DMS 273 (cell line): ENCODE measurements at regions not wholly inside any gene's neighbourhood (a gene's known extent, or its start where the extent isn't known, plus 50 kb on each side); places are given as distances from the start of the nearest gene placed in this dataset.

Source experiments
- DNase-seq: peaks from one replicate; lab custom pipeline; 2025; ENCODE audit not compliant: unreplicated experiment; lab: John Stamatoyannopoulos, UW

DNA sequence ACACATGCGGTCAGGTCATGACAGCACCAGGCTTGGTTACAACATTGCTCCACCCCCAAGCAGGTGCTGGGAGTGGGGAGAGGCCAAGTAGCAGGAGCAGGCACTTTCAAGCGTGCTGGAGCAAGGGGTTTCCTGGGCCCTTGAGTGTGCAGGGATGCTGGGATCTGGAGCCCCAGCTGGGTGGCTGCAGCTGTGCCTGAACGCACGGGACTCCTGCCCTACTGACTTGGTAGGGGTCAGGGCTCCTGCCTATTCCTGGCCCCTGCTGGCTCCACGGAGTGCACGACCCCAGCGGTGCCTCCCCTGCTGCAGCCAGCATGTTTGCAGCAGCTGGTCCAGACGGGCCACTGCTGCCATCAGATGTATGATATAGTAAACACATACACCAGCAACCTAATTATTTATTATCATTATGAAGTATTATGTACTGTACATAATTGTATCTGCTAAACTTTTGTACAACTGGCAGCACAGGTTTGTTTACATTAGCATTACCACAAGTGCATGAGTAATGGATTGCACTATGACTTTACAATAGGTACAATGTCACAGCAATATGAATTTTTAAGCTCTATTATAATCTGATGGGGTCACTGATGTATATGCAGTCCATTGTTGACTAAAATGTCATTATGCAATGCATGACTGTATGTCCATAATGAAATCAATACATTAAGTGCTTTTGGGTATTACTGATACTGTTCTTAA, 620.6 kb downstream of the RAPGEF2 start:
- DNase-seq, result no peak

DNA sequence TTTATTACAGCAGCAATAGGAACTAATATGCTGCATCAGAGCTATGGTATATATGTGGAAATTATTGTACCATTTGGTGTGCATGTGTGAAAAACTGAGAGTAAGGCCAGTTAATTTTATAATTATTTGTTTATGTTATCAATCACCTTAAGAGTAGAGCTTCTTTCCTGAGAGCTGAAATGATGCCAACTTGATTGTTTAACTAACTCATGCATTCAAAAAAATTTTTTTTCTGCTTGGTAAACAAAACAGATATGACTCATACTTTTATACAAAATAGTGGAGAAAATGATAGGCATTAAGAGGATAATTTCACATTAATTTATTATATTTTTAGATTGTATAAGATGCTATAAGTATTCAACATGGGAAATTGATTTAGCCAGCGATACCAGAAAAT, 622.7 kb downstream of the RAPGEF2 start:
- no peak for DNase-seq

DNA sequence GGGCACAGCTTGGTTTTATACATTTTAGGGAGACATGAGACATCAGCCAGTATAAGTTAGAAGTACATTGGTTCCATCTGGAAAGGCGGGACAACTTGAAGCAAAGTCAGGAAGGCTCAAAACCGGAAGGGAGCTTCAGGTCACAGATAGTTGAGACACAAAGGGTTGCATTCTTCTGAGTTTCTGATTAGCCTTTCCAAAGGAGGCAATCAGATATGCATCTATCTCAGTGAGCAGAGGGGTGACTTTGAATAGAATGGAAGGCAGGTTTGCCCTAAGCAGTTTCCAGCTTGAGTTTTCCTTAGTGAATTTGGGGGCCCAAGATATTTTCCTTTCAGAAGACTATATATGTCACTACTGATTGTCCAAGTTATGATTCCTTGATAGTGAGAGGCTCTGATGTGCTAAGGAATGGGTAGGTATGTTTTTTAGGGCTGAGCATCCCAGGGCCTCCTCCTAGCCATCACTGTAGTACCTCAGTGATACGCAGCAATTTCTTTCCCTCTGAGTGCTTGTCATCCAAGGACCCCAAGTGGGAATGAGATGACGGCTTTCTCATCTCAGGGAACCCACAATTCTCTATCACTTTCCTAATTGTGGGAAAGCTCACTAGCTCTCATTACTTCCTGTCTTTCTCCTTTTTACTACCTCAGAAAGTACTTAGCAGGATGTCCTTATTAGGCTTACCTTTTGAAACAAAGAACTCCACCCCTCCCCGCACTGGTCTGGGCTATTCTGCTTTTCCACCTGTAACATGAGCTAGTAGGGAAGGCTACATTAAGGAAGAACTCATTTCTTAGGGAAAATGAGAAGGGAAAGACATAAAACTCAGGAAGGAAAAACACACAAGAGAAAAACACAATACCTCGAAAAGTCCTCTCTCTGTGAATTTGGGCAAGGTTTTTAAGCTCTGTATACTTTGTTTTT, 632.7 kb downstream of the RAPGEF2 start:
- DNase-seq, result no peak

DNA sequence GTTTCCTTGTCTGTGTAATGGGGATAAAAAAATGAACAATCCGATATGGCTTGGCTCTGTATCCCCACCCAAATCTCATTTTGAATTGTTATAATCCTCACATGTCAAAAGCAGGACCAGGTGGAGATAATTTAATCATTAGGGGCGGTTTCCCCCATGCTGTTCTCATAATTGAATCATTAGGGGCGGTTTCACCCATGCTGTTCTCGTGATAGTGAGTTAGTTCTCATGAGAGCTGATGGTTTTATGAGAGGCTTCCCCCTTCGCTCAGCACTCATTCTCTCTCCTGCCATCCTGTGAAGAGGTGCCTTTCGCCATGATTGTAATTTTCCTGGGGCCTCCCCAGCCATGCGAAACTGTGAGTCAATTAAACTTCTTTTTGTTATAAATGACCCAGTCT, 633.5 kb downstream of the RAPGEF2 start:
- no peak for DNase-seq

DNA sequence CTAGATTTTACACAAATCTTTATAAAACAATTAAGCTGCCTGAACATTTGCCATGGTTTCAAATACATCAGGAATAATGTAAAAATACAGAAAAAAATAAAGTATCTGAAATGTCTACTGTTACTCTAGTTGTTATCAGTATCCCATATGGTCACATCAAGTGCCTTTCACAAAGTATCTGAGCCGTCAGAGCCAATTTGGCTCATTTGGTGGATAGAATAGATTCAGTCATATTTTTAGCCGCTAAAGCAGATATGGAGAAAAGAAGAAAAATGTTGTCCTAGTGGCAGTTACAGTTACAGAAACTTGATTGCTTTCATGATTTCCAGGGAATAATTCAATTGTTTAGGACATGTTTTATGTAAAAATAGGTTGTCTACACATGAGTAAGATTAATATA, 641.1 kb downstream of the RAPGEF2 start:
- DNase-seq, result no peak

DNA sequence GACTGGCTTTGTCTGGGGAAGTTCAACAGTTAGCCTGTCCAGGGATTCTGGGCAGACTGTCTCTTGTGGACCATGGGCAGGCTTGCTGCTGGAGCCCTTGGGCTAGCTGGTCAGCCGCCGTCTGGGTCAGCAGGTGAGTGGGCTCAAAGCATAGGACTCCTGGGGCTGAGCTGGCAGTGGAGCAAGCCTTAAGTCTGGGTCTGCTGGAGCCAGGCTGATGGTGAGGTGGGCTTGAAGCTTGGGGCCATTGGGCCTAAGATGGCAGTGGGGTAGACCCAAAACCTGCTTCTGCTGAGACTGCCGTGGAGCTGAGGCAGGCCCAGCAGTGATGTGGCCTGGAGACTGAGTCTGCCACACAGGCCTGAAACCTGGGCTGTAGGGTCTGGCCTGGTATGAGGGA, 645.1 kb downstream of the RAPGEF2 start:
- no peak for DNase-seq

DNA sequence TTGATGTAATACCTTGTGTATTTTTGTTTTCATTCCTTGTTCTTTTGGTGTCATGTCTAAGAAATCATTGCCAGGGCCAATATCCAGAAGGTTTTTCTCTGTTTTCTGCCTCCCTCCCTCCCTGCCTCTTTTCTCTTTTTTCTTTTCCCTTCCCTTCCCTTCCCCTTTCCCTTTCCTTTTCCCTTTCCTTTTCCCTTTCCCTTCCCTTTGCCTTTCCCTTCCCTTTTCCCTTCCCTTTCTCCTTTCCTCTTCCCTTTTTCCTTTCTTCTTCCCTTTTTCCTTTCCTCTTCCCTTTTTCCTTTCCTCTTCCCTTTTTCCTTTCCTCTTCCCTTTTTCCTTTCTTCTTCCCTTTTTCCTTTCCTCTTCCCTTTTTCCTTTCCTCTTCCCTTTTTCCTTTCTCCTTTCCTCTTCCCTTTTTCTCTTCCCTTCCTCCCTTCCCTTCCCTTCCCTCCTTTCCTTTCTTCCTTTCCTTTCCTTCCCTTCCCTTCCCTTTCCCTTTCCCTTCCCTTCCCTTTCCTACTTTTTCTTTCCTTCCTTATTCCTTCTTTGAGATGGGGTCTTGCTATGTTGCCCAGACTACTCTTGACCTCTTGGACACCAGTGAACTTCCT, 646.1 kb downstream of the RAPGEF2 start:
- no peak for DNase-seq

DNA sequence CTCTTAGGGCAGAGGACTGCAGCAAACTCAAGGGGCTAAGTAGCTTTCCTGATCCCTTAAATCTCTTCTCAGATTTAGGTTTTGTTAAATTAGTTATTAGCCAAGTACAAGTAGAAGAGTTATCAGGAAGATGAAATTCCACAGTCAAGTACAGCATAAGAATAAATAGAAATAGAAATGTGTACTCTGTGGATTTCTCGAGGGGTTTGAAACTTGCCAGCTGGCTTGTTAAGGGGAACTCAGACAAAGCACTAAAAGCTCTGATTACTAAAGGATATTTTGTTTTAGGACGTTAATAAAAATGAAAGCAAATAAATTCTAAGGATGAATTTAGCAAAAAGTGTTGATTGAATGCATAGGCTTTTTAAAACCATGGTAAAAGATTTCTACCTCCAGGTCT, 654.6 kb downstream of the RAPGEF2 start:
- DNase-seq, result no peak

DNA sequence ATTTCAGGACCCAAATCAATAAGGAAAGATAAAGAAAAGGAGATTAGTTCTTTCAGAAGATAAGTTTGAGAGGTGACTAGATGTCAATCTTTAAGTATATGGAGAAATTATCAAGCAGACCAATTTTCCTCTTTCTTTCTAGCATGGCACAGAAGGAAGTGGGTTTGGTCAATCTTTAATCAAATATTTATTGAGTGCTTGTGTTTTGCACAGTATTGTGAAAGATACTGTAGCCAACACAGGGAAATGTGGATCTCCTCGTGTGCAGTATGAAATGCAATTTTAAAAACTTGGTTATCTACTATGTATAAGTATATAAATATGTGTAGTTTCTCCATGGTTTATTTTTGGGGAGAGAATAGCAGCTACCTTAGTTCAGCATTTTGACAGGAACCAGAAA, 655.2 kb downstream of the RAPGEF2 start:
- no peak for DNase-seq

DNA sequence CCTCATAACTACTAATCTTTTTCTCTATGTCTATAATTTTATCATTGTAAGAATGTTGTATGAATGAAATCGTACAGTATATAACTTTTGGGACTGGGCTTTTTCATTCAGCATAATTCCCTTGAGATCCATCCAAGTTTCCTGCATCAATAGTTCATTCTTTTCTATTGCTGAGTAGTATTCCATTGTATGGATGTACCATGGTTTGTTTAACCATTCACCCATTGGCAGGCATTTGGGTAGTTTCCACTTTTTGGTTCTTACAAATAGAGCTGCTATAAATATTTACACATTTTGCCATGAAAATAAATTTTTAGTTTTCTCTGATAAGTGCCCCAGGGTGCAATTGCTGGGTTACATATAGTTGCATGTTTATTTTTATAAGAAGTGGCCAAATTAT, 659.8 kb downstream of the RAPGEF2 start:
- DNase-seq, result no peak

DNA sequence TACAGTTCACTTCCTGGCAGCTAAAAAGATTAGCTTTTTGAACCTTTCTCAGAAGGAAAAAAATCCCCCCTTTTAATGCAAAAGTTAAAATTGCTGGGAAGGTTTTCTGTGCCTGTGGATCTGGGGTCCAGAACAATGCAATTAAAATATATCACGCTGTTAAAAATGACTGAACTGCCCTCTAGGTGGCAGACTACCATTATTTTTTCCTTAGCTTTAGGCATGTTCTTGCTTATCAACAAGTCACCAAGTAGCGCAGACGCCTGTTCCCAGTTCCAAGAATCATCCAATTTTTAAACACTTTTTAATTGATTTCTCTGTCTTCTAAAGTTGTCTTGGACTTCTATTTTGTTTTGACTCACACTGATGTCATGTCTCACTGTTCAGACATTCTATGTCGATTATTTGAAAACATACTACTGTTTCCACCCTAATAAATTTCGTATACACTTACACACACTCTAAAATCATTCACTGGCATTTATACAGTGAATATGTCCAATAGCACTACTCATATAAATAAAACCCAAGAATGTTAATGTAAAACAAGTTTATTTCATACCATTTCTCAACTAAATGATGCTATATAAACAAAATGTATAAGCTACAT, 661.6 kb downstream of the RAPGEF2 start:
- peak; percentile 70 for DNase-seq

DNA sequence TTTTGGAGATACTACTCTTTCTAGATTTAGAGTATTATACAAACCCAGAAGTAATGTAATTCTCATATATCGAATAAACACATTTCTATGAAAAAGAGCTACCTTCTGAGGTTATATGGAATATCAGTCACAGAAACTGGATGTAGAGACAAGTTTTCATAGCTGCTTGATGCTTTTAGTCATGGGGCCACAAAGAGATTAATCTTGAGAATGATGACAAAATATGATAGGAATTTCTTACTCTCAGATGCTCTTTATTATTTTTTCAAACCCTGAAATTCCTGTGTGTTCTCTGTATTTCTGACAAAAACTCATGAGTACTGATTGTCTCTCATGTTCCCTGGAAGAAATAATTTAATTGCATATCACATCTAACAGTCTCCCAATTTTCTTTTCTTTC, 662.5 kb downstream of the RAPGEF2 start:
- DNase-seq, result no peak

DNA sequence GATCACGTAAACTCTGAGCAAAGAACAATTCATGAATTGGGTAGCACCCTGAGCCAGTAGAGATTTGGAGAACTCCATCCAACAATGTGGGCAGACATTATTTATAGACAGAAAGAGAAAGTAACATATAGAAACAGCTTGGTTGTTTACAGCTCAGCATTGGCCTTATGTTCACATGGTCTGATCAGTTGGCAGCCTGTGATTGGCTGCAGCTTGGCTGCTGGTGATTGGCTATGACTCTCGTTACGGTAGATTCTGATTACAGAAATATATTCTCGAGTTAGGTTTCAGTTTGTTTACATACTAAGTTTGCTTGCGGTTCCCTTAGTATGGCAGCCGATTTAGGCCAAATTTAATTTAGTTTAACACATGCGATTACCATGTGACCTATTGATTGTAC, 663.4 kb downstream of the RAPGEF2 start:
- DNase-seq, result no peak

DNA sequence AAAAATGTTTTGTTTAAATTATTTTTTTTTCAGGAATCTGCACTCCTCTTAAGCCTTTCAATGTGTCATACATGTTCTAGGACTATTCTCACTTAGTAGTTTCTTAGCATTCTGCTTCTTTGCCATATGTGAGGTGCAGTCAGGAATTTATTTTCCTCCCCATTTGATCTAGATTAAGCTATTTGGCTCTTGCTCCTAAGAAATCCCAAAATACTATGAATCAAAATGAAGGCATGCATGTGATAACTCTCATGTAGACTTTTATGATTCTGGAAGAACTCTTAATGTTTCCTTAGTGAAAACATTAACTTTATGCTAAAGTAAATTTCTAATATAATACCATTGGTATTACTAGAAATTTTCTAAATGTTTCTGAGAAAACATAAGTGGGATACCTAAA, 664.5 kb downstream of the RAPGEF2 start:
- no peak for DNase-seq

DNA sequence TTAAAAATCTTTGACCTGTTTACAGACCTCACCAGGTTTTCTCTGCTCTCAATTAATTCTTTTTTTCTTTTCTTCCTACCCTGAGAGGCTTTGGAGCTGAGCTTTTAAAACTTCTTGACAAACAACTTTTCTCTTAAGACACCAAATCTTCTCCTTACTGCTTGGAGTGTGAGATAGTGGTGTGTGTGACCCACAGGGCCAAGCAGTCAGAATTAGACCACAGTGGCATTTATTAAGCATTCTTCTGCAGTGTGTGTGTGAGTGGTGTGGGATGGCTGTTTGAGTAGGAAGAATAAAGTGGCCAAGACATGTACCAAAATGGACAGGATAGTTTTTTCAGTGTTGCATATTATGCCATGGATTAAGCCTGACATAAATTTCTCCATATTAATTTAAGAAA, 665.1 kb downstream of the RAPGEF2 start:
- DNase-seq, result no peak

DNA sequence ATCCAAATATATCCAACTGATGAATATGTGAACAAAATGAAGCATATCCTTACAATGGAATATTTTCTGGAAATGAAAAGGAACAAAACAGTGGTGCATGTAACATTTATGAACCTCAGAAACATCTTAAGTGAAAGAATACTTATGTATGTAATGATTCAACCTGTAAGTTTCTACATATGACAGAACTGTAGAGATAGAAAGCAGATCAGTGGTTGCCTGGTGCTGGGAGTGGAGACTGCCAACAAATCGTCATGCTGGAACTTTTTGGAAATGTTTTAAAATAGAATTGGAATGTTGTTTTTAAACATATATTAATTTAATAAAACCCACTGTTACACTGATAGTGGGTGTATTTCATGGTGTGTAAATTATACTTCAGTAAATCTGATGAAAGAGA, 667.5 kb downstream of the RAPGEF2 start:
- DNase-seq, result no peak

DNA sequence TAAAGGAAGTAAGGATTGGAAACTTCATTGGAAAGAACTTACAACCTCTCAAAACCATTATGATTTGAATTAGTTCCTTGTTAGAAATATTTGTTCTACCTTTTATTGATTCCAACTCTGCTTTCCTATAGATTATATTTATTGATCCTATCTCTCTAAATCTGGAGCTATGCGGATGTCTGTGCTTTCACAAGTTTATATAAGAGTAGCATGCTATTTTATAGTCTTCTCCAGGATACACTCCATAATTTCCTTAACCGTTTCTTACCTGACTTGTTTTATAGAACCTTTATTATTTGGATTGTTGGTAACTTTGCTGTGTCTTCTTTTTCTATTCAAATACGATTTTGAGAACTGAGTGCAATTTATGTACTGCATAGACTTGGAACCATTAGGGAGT, 668.1 kb downstream of the RAPGEF2 start:
- DNase-seq, result no peak

DNA sequence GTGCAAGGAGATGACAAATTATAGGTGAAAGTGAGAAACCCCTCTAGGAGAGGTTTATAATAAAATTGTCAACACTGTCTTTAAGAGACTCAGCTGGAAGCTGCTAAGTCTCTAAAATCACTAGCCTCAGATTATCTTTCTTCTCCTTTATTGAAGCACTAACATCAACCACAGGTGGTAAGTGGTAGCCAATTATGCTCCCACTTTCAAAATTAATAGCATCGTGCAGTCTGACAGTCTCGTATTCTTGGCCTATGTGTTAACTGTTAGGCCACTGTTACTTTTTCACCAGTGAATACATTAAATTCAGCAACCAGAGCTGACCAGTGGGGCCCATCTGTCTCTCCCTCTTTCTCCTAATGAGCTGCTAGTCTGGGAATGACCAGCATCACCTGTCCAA, 674.1 kb downstream of the RAPGEF2 start:
- no peak for DNase-seq

DNA sequence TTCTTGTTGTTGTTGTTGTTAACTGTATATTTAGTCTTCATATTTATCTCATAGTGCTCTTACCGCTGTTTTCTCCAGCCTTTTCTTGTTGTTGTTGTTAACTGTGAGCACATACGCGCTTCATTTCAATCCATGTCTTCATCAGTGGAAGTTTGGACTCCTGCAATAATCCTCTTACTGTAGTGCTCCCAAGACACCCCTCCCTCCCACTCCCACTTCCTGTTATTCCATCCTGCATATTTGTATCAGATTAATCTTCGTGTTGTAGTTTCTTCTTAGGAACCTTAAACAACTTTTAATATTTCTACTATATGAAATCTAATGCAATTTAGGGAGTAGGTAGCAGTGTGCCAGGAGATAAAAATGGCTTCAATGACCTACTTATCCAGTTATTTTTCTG, 674.8 kb downstream of the RAPGEF2 start:
- no peak for DNase-seq

DNA sequence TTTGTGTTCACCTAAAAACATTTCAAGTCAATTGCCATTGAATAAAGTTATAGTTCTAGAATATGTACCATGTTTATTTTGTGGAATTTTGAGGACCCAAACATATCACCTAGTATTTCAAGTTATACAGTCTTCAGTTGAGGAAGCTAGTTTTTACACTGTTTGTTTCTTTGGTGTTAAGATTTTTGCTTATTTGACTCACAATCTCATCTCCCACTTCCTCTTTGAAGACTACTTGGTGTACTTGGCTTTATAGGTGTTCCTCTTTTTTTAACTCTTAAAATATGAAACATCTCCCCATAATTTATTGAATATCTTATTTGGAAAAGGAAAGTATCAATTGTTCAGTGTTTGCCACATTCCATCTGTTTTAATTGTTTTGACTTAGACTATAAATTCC, 675.4 kb downstream of the RAPGEF2 start:
- DNase-seq, result no peak

DNA sequence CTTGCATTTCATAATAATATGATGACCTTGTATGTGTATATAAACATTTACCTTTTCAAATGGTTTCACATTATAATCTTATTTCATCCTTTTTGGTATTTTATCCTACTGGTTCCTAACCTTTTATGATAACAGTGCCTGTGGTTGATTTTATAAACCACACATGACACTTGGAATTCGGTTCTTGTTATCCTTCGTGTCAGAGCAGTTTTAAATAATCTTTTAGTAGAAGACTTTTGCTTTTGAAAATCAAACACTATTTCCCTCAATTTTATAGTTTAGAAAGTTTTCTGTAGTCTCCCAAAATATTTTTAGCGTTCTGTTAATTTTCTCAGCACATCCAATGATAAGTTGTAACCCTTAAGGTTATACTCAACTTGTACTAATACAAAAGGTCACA, 676.8 kb downstream of the RAPGEF2 start:
- DNase-seq, result no peak
